Activated CD8-positive, alpha-beta memory T cell treated with anti-CD3 and anti-CD28 coated beads, Interleukin-2, amount 50 U/mL, for 1 hour (primary cell): ENCODE measurements at regions not wholly inside any gene's neighbourhood (a gene's known extent, or its start where the extent isn't known, plus 50 kb on each side); places are given as distances from the start of the nearest gene placed in this dataset.

Experiments used
- DNase-seq: peaks from one replicate; pipeline ENCODE4 v3.0.0-alpha.2; 2020; ENCODE audit errors: extremely low read depth

GRCh38 chrX:51437521-51437920 lies 58.9 kb downstream of the NUDT11 start:
- no peak for DNase-seq

GRCh38 chrX:51435101-51435500 lies 61.3 kb downstream of the NUDT11 start:
- no peak for DNase-seq

DNA sequence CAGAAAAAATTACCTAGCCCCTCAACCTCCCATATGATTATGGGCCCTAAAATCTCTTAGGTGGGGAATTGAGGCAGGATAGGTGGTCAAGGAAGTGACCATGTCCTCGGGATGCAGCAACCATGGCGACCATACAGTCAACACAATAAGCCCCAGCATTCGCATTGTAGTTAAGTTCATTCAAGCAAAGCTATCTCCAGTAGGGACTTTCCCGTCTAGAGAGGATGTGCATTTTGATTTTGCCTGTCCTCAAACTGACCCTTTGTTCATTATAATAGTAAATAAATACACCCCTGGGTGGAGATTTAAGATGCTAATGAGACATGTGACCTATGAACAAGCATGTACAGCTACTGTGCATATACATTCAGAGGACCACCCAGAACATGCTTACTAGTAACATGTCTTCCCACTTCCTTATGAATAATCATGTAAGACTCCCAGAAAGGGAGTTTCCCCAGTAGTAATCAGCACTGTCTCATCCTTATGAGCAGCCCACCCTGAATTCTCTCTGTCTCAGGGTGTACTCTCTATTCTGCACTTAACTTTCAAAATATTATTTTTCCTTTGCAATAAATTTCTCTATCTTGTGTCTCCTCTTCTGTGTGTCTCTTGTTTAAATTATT lies 74.3 kb downstream of the NUDT11 start:
- no peak for DNase-seq

GRCh38 chrX:51420610-51421009 lies 75.8 kb downstream of the NUDT11 start:
- no peak for DNase-seq

DNA sequence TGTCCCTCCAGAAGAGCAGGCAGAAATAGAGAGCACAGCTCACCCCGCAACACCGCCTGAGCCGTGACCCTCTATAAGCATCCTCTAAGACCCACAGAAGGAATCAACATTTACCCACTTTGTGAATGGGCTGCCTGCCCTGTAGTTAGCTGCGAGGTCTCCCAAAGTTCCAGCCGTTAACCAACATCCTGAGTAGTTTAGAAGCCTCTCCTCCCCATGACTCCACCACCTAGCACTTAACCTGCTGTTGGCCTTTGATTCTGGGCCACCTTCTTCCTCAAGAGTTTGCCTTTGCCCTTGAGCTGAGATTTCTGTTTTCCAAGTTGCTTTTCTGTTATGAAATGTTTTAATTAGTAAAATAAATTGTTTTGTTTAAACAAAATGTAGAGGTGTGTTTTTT lies 75.8 kb downstream of the NUDT10 start:
- DNase-seq: no peak

DNA sequence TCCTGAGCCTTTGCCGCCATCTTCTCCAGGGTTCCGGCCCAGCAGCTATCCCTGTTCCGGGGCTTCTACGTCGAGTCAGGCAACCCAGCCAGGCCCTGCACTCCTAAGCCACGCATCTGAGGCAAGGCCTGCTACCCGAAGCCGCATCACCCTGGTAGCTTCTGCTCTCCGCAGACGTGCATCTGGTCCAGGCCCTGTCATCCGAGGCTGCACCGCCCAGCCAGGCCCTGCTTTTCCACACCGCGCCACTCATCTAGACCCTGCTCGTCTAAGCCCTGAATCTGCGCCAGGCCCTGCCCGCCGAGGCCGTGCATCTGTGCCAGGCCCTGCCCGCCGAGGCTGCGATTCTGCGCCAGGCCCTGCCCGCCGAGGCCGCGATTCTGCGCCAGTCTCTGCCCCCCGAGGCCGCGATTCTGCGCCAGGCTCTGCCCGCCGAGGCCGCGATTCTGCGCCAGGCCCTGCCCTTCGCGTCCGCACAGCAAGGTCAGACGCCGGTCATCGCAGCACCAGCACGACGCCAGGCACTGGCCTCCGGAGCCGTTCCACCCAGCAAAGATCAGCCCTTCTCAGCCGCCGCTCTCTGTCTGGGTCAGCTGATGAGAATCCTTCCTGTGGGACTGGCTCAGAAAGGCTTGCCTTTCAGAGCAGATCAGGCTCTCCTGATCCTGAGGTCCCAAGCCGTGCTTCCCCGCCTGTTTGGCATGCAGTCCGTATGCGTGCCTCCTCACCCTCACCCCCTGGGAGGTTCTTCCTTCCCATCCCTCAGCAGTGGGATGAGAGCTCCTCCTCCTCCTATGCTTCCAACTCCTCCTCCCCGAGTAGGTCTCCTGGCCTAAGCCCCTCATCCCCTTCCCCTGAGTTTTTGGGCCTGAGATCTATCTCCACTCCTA lies 75.1 kb downstream of the NUDT10 start:
- DNase-seq: no peak

DNA sequence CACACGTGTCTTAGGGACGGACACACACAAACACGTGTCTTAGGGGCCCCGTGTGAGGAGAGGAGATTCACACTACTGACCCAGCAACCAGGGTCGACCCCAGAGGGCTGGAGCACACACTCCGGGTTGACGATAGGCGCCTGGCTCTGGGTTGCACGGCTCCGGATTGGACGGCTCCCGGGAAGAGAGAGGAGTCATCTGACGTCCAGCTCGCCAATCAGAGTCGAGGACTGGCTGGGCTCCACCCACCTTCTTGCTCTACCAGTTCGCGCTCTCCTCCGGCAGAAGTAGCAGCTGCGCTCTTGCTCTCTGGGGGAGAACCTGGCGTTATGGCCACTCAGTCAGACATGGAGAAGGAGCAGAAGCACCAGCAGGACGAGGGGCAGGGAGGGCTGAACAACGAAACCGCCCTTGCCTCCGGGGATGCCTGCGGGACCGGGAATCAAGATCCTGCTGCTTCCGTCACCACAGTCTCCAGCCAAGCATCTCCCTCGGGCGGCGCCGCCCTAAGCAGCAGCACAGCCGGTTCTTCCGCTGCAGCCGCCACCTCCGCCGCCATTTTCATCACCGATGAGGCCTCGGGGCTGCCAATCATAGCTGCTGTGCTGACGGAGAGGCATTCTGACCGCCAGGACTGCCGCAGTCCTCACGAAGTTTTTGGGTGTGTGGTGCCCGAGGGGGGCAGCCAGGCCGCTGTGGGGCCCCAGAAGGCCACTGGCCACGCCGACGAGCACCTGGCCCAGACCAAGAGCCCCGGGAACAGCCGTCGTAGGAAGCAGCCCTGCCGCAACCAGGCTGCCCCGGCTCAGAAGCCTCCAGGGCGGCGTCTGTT lies 74.3 kb downstream of the NUDT10 start:
- DNase-seq: no peak

DNA sequence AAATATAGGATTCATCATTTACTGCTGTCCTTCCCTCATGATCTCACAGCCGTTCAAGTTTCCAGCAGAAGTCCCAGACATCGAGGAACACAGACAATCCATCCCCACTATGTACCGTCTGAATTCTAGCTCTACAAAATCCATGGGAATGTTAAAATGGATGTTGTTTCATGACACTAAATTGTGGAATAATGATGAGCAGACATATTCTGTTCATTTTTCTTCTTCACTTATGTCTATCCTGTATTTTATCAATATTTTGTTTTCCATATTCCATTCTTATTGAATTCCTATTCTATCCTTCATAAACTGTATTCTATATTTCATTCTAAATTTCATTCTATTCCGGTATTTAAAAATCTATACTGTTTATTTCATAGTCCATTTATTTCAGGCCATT lies 71.8 kb downstream of the NUDT10 start:
- DNase-seq: no peak

DNA sequence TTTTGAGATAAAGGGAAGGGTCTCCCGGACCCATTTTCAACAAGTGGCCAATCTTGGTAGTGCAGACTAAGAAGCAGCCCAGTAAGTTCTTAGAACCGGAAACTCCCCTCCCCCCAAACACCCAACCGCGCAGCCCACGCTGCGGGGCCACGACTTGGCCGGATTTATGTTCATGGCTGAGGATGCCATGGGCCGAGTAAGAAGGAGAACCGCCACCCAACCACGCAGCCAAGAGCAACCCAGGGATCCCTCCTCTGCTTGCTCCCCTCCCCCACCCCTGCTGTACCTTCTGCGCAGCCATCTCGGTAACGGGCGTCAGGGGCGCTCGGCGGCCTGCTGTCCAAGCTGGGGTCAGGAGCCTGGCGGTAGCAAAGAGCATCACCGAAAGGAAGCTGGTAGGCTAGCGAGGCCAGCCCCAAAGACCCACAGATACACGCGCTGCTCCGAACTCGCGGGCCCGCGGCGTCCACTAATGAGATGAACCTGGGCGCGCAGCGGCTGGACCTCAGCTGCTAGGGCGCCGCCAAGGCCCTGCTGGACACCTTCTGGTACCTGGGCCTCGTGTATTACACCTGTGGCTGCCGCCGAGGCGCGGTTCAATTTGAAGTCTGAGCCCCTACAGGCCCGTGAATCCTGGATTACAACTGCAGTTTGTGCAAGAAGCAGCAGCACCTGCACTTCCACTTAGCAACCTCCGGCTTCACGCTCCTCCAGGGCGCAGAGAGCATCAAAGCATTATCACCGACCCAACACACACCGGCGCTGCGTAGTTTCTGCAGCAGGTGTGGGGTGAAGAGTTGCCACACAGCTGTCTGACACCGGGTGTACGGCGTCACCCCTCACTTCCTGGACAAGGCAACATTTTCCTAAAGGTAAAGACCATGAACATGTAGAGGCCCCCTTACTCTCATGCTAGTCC lies 63.4 kb downstream of the NUDT10 start:
- peak; percentile 30 for DNase-seq

GRCh38 chrX:51395480-51395809 lies 62.8 kb downstream of the NUDT10 start:
- DNase-seq: no peak
